H9 (cell line): ENCODE measurements at regions not wholly inside any gene's neighbourhood (a gene's known extent, or its start where the extent isn't known, plus 50 kb on each side); places are given as distances from the start of the nearest gene placed in this dataset.

ENCODE experiments used
- DNase-seq: peaks from one replicate; pipeline ENCODE4 v3.0.0-alpha.2; 2017
- H2AFZ ChIP-seq: one replicate; pipeline ENCODE4 v1.6.1; 2013; ENCODE audit warnings: mild to moderate bottlenecking, low read length, control low read depth, moderate library complexity
- H2AK5ac ChIP-seq: 2 replicates; pipeline ENCODE4 v1.6.1; 2013; ENCODE audit warnings: low read length, control low read depth, mixed read lengths; ENCODE audit not compliant: insufficient read length
- H2BK120ac ChIP-seq: one replicate; pipeline ENCODE4 v1.6.1; 2013; ENCODE audit warnings: low read depth, mild to moderate bottlenecking, low read length, control low read depth, inconsistent platforms; ENCODE audit not compliant: poor library complexity, severe bottlenecking
- H2BK12ac ChIP-seq: 2 replicates; pipeline ENCODE4 v1.6.1; 2013; ENCODE audit warnings: low read length, control low read depth, mixed read lengths, low read depth; ENCODE audit not compliant: insufficient read length
- H2BK15ac ChIP-seq: 2 replicates; pipeline ENCODE4 v1.6.1; 2013; ENCODE audit warnings: low read depth, low read length, control low read depth
- H2BK20ac ChIP-seq: one replicate; pipeline ENCODE4 v1.6.1; 2013; ENCODE audit warnings: low read depth, mild to moderate bottlenecking, low read length, control low read depth, inconsistent platforms; ENCODE audit not compliant: poor library complexity, severe bottlenecking
- H2BK5ac ChIP-seq: 2 replicates; pipeline ENCODE4 v1.6.1; 2013; ENCODE audit warnings: low read length, control low read depth, mixed read lengths; ENCODE audit not compliant: insufficient read length
- H3K14ac ChIP-seq: 2 replicates; pipeline ENCODE4 v1.6.1; 2013; ENCODE audit warnings: low read length, control low read depth; ENCODE audit not compliant: insufficient read depth
- H3K18ac ChIP-seq: 2 replicates; pipeline ENCODE4 v1.6.1; 2013; ENCODE audit warnings: low read depth, mild to moderate bottlenecking, mixed read lengths, low read length, control low read depth; ENCODE audit not compliant: insufficient read length
- H3K23ac ChIP-seq: 2 replicates; pipeline ENCODE4 v1.6.1; 2013; ENCODE audit warnings: low read length, control low read depth, mixed read lengths, low read depth; ENCODE audit not compliant: insufficient read length
- H3K23me2 ChIP-seq: 2 replicates; pipeline ENCODE4 v1.6.1; 2013; ENCODE audit warnings: low read depth, mild to moderate bottlenecking, mixed read lengths, low read length, control low read depth; ENCODE audit not compliant: insufficient read length, poor library complexity, severe bottlenecking
- H3K27ac ChIP-seq: 2 replicates; pipeline ENCODE4 v1.5.1; 2013; ENCODE audit warnings: low read length, control low read depth, mixed read lengths, low read depth; ENCODE audit not compliant: insufficient read length
- H3K27me3 ChIP-seq: 2 replicates; pipeline ENCODE4 v1.6.1; 2013; ENCODE audit warnings: low read length, control low read depth, inconsistent platforms; ENCODE audit not compliant: insufficient read depth
- H3K4ac ChIP-seq: 2 replicates; pipeline ENCODE4 v1.6.1; 2013; ENCODE audit warnings: low read depth, mild to moderate bottlenecking, control low read depth, inconsistent platforms, low read length, moderate library complexity
- H3K4me1 ChIP-seq: 2 replicates; pipeline ENCODE4 v1.6.1; 2013; ENCODE audit warnings: low read length, control low read depth, inconsistent platforms; ENCODE audit not compliant: insufficient read depth
- H3K4me2 ChIP-seq: 2 replicates; pipeline ENCODE4 v1.6.1; 2013; ENCODE audit warnings: low read length, control low read depth, mixed read lengths; ENCODE audit not compliant: insufficient read length, insufficient read depth
- H3K56ac ChIP-seq: 2 replicates; pipeline ENCODE4 v1.6.1; 2013; ENCODE audit warnings: low read depth, mild to moderate bottlenecking, mixed read lengths, low read length, control low read depth; ENCODE audit not compliant: insufficient read length
- H3K79me1 ChIP-seq: 2 replicates; pipeline ENCODE4 v1.6.1; 2013; ENCODE audit warnings: low read depth, mild to moderate bottlenecking, moderate library complexity, low read length, control low read depth, inconsistent platforms; ENCODE audit not compliant: insufficient read depth, poor library complexity, severe bottlenecking
- H3K79me2 ChIP-seq: 2 replicates; pipeline ENCODE4 v1.6.1; 2013; ENCODE audit warnings: low read length, control low read depth, inconsistent platforms; ENCODE audit not compliant: insufficient read depth
- H3K9ac ChIP-seq: 2 replicates; pipeline ENCODE4 v1.6.1; 2013; ENCODE audit warnings: low read length, control low read depth, mixed read lengths; ENCODE audit not compliant: insufficient read length; ENCODE audit errors: extremely low read depth
- H3K9me3 ChIP-seq: one replicate; pipeline ENCODE4 v1.6.1; 2013; ENCODE audit warnings: low read depth, low read length, inconsistent platforms; ENCODE audit not compliant: control insufficient read depth
- H3T11ph ChIP-seq: one replicate; pipeline ENCODE4 v1.6.1; 2013; ENCODE audit warnings: mild to moderate bottlenecking, low read length, control low read depth, inconsistent platforms
- H4K20me1 ChIP-seq: one replicate; pipeline ENCODE4 v1.6.1; 2013; ENCODE audit not compliant: control insufficient read depth, insufficient read length, insufficient read depth
- H4K5ac ChIP-seq: 2 replicates; pipeline ENCODE4 v1.6.1; 2013; ENCODE audit warnings: low read depth, mild to moderate bottlenecking, mixed read lengths, low read length, control low read depth; ENCODE audit not compliant: insufficient read length
- H4K8ac ChIP-seq: replicated peaks from 2 replicates; pipeline ENCODE4 v1.6.1; 2013; ENCODE audit warnings: low read length, control low read depth, mixed read lengths, low read depth; ENCODE audit not compliant: insufficient read length
- H4K91ac ChIP-seq: 2 replicates; pipeline ENCODE4 v1.6.1; 2013; ENCODE audit warnings: low read depth, mild to moderate bottlenecking, moderate library complexity, mixed read lengths, low read length, control low read depth; ENCODE audit not compliant: insufficient read length
- H3K27ac Mint-ChIP-seq, 3 experiments: 2 replicates in 2 of 3; 3 replicates in 1 of 3; pipeline ENCODE4 v1.8.0; 2020 to 2021; ENCODE audit warnings: mixed read lengths in 3 of 3, mild to moderate bottlenecking in 1 of 3, moderate library complexity in 1 of 3
- H3K27me3 Mint-ChIP-seq: 2 replicates; pipeline ENCODE4 v1.8.0; 2021; ENCODE audit warnings: low read depth, mild to moderate bottlenecking, moderate library complexity, mixed read lengths
- H3K36me3 Mint-ChIP-seq, 3 experiments: 2 replicates in 2 of 3; 3 replicates in 1 of 3; pipeline ENCODE4 v1.8.0; 2020 to 2021; ENCODE audit warnings: low read depth in 3 of 3, mixed read lengths in 3 of 3; ENCODE audit not compliant: insufficient read depth in 1 of 3
- H3K4me1 Mint-ChIP-seq, 2 experiments: 2 replicates each; pipeline ENCODE4 v1.8.0; 2020; ENCODE audit warnings: mixed read lengths in 2 of 2
- H3K4me3 Mint-ChIP-seq, 2 experiments: 2 replicates in 1 of 2; 3 replicates in 1 of 2; pipeline ENCODE4 v1.8.0; 2020 to 2021; ENCODE audit warnings: mild to moderate bottlenecking in 2 of 2, mixed read lengths in 2 of 2, moderate library complexity in 1 of 2
- H3K9me3 Mint-ChIP-seq, 2 experiments: 2 replicates in 1 of 2; 3 replicates in 1 of 2; pipeline ENCODE4 v1.8.0; 2020; ENCODE audit warnings: mild to moderate bottlenecking in 2 of 2, mixed read lengths in 2 of 2, moderate library complexity in 1 of 2
- CTCF ChIP-seq: fragments of 200-600 bp; sonication (generic); conservative IDR thresholded peaks from 3 replicates; pipeline ENCODE4 v1.8.0; 2021; ENCODE audit warnings: antibody characterized with exemption, mild to moderate bottlenecking
- WGBS: extraction: QIAGEN DNeasy Blood & Tissue Kit; methylation state at CpG from one replicate; pipeline ENCODE4 v1.1.7; 2013; ENCODE audit warnings: missing lambda C conversion rate, low lambda C conversion rate, mixed read lengths; ENCODE audit not compliant: insufficient read length; ENCODE audit errors: extremely low coverage; 5-methylcytosine and 5-hydroxymethylcytosine counted together

GRCh38 chr3:118587037-118587741, 447.5 kb downstream of the IGSF11 start:
- peaks cover 4 to 7% of the 10 kb centered on the region in 2 experiments; a peak in 3 of 5 replicates for H3K9me3 Mint-ChIP-seq
- H4K5ac ChIP-seq, result no peak overlapping the region
- no peaks in the 10 kb centered on the region for H3K79me2 ChIP-seq
- no peak overlapping the region for H2BK15ac ChIP-seq
- H3K36me3 Mint-ChIP-seq, result peaks cover 0 to 3% (median 2%) of the 10 kb centered on the region in 3 experiments; a peak in 4 of 7 replicates
- no peak overlapping the region for H2AFZ ChIP-seq
- no peak overlapping the region for H4K91ac ChIP-seq
- H3K9me3 ChIP-seq, result no peaks in the 10 kb centered on the region
- no peak overlapping the region for H2BK5ac ChIP-seq
- H3K4me1 ChIP-seq, result no peaks in the 10 kb centered on the region
- DNase-seq, result no peak
- no peak overlapping the region for H4K8ac ChIP-seq
- no peak overlapping the region for H3K27ac ChIP-seq
- H3K79me1 ChIP-seq, result no peaks in the 10 kb centered on the region
- no peak overlapping the region for H3K23ac ChIP-seq
- no peak overlapping the region for H3K56ac ChIP-seq
- H3K4ac ChIP-seq, result no peak overlapping the region
- H2BK12ac ChIP-seq, result no peak overlapping the region
- H3K4me1 Mint-ChIP-seq, result peaks cover 0 to 6% of the 10 kb centered on the region in 2 experiments; a peak in 1 of 4 replicates
- no peak overlapping the region for H3K18ac ChIP-seq
- H3K9ac ChIP-seq, result no peak overlapping the region
- H3K4me2 ChIP-seq, result no peak overlapping the region
- no CpG with 5 or more reads among the region's 2 CpGs for WGBS
- H3K14ac ChIP-seq, result no peak overlapping the region
- H2BK20ac ChIP-seq, result no peak overlapping the region
- H3K27me3 Mint-ChIP-seq, result no peaks in the 10 kb centered on the region
- H2AK5ac ChIP-seq, result no peak overlapping the region
- no peak overlapping the region for H2BK120ac ChIP-seq
- no peaks in the 10 kb centered on the region for H3K23me2 ChIP-seq
- H3K4me3 Mint-ChIP-seq, result no peak overlapping the region
- H3T11ph ChIP-seq, result no peak overlapping the region
- no peak for TF ChIP-seq CTCF
- H4K20me1 ChIP-seq, result no peaks in the 10 kb centered on the region
- no peak overlapping the region for H3K27ac Mint-ChIP-seq
- H3K27me3 ChIP-seq, result no peaks in the 10 kb centered on the region
